ENCODE measurements at regions not wholly inside any gene's neighbourhood (a gene's known extent, or its start where the extent isn't known, plus 50 kb on each side); places are given as distances from the start of the nearest gene placed in this dataset.

DNA sequence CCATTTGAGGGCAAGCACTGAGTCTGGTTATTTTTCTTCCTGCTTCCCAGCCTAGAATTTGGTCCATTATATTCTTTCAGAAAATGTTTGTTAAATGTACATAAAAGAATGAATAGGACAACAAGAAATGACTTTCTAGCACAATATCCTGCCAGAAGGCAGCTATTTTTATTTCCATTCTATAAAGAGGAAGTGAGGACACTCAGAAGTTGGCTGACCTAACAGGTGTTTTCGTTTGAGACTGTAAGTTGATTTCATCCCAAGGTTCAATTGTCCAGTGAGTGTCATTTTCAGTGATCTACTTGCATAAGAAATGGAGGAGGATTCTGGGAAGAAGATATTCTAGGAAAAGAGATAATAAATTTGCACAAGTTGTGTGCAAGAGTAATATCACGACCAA is 191.9 kb upstream of the POU1F1 start:
- TF ChIP-seq CTCF (IDR thresholded peaks at IDR 0.05), result no peak
- no peak for TF ChIP-seq EP300 (IDR thresholded peaks at IDR 0.05; ENCODE audit: low read depth)
